Activated CD4-positive, alpha-beta memory T cell treated with anti-CD3 and anti-CD28 coated beads, Interleukin-2, amount 10 ng/mL, durations not matched to agents 7 days and 5 days (primary cell): ENCODE measurements at regions not wholly inside any gene's neighbourhood (a gene's known extent, or its start where the extent isn't known, plus 50 kb on each side); places are given as distances from the start of the nearest gene placed in this dataset.
"Not testable (repeated sequence)": the region's sequence is repeated elsewhere in the genome, so short reads cannot be mapped to it uniquely, and the experiment has no call there.

Source experiments
- CTCF ChIA-PET: fragments of 350-600 bp; sonication (Branson Sonifier 250); formaldehyde crosslinking; loops from one replicate; lab custom pipeline; 2021; ENCODE audit warnings: antibody characterized with exemption, inconsistent platforms; lab: Charles Lee
- POLR2A ChIA-PET: fragments of 350-600 bp; sonication (Branson Sonifier 250); formaldehyde crosslinking; loops from one replicate; lab custom pipeline; 2021; ENCODE audit warnings: antibody characterized with exemption; lab: Charles Lee
- DNase-seq: peaks from one replicate; pipeline ENCODE4 v3.0.0-alpha.2; 2020
- H3K27ac Mint-ChIP-seq: one replicate; pipeline ENCODE4 v1.8.0; 2021; ENCODE audit warnings: mild to moderate bottlenecking, mixed read lengths
- H3K27me3 Mint-ChIP-seq: one replicate; pipeline ENCODE4 v1.8.0; 2021; ENCODE audit warnings: mixed read lengths
- H3K36me3 Mint-ChIP-seq: one replicate; pipeline ENCODE4 v1.8.0; 2021; ENCODE audit warnings: low read depth, mixed read lengths
- H3K4me1 Mint-ChIP-seq: one replicate; pipeline ENCODE4 v1.8.0; 2021; ENCODE audit warnings: mixed read lengths
- H3K4me3 Mint-ChIP-seq: one replicate; pipeline ENCODE4 v1.8.0; 2021; ENCODE audit warnings: mild to moderate bottlenecking, mixed read lengths
- H3K9me3 Mint-ChIP-seq: one replicate; pipeline ENCODE4 v1.8.0; 2021; ENCODE audit warnings: mixed read lengths

DNA sequence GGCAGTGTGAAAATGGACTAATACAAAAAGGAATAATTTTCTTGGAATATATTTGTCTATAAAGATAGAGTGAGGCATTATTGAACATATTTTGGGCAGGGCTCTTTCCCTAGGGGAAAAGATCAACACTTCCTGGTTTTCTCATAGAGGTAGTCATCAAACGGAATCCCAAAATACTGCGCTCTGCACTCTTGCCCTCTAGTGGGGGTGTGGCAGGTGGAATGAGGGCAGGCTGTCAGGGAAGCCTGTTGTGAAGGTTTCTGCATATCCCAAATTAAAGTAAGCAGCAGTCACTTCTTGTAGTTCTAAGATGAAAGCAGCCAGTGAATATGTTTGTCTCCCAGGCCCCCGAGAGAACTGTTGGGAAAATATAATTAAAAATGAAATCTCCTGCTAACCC is 666.8 kb upstream of the TMEM132C start:
- Mint-ChIP-seq H3K4me1 (no peaks in the 10 kb centered on the region), H3K27me3 (no peaks in the 10 kb centered on the region), H3K27ac (no peak overlapping the region), H3K9me3 (no peaks in the 10 kb centered on the region), H3K36me3 (no peaks in the 10 kb centered on the region), H3K4me3 (no peak overlapping the region)
- ChIA-PET CTCF (no interaction called here), POLR2A (no interaction called here)
- DNase-seq = no peak

DNA sequence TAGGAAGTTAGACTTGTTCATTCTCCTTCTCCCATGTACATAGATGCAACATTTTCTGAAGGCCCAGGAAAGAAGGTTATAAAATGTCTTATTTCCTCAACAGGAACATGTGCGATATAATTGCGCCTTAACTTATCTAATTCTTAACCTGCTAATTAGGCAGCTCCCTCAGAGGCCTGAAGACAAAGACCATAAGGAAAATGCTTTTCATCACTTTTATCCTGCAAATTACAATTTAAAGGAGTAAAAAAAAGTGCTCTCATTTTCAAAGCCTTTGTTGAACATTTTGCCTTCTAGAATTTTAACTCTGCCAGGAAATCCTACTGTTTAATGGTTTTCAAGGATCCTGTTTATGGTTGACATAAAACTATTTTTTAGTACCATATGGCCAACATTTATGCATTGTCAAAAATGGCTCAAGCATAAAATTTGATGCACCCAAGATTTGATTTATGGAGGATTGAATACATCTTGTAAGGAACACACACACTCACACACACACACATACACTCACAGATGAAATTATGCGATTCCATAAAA is 660.4 kb upstream of the TMEM132C start:
- Mint-ChIP-seq H3K4me1 (no peaks in the 10 kb centered on the region), H3K36me3 (no peaks in the 10 kb centered on the region), H3K9me3 (peaks cover 3% of the 10 kb centered on the region), H3K27me3 (no peaks in the 10 kb centered on the region), H3K4me3 (no peak overlapping the region), H3K27ac (no peak overlapping the region)
- ChIA-PET CTCF (no interaction called here), POLR2A (no interaction called here)
- no peak for DNase-seq

DNA sequence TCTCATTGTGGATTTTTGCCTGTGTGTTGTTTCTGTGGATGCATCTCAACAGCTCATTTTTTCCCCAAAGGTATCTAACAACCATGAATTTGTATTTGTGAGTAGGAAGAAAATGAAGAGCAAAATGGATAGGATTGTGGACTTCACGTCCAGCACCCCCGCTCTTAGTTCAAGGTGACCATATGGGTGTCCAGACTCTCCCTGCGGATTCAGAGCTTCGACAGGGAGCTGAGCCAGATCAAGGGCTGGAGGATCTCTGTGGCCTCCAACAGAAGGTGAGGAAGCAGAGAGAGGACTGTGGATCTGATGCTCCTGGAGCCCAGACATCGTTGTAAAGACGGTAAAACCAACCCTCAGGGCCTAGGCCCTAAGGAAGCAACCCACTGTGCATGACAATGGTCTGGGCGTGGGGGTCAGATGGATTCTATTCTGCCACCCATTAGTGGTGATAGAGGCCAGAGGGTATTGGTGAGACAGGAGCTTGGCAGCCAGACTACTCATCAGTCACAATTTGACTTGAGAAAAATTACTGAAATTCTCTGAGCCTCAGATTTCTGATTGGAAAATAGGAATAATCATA is 659.7 kb upstream of the TMEM132C start:
- H3K36me3 Mint-ChIP-seq = no peaks in the 10 kb centered on the region
- ChIA-PET CTCF (no interaction called here), POLR2A (no interaction called here)
- no peak overlapping the region for H3K27ac Mint-ChIP-seq
- no peaks in the 10 kb centered on the region for H3K27me3 Mint-ChIP-seq
- H3K9me3 Mint-ChIP-seq = peaks cover 3% of the 10 kb centered on the region
- H3K4me3 Mint-ChIP-seq = no peak overlapping the region
- DNase-seq = no peak
- H3K4me1 Mint-ChIP-seq = no peaks in the 10 kb centered on the region

DNA sequence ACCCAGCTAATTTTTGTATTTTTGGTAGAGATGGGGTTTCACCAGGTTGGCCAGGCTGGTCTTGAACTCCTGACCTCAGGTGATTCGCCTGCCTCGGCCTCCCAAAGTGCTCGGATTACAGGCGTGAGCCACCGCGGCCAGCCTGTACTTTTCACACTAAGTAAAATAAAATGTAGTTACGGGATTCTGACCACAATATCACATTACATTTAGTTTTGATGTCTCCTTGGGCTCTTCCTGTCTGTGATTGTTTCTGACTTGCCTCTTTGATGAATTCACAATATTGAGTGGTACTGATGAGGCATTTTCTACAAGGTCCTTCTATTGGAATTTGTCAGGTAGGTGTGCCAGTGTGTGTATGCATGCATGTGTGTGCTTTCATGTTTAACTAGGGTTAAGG is 658.6 kb upstream of the TMEM132C start:
- H3K36me3 Mint-ChIP-seq, DNase-seq: not testable (repeated sequence)

DNA sequence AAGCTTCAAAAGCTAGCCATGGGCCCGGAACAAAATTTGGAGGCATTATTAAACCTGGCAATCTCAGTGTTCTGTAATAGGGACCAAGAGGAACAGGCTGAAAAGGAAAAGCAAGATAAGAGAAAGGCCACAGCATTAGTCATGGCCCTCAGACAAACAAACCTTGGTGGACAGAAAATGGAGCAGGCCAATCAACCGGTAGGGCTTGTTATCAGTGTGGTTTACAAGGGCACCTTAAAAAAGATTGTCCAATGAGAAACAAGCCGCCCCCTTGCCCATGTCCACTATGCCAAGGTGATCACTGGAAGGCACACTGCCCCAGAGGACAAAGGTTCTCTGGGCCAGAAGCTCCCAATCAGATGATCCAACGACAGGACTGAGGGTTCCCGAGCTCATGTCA is 653.9 kb upstream of the TMEM132C start:
- CTCF ChIA-PET = no interaction called here
- POLR2A ChIA-PET = no interaction called here
- Mint-ChIP-seq H3K4me1 (no peaks in the 10 kb centered on the region), H3K9me3 (peaks cover 6% of the 10 kb centered on the region), H3K27me3 (no peaks in the 10 kb centered on the region), H3K36me3 (no peaks in the 10 kb centered on the region), H3K27ac (no peak overlapping the region), H3K4me3 (no peak overlapping the region)
- DNase-seq = no peak

More for the DNA sequence above, 658.6 kb upstream of the TMEM132C start:
- POLR2A ChIA-PET, H3K4me1 Mint-ChIP-seq, H3K9me3 Mint-ChIP-seq, H3K27ac Mint-ChIP-seq, H3K4me3 Mint-ChIP-seq, H3K27me3 Mint-ChIP-seq: not testable (repeated sequence)
- CTCF ChIA-PET = interaction anchor here (0.9 kb wide), 1 partner anchor 14 kb away, joined by 3 read pairs; no protein-coding TSS in a partner anchor

DNA sequence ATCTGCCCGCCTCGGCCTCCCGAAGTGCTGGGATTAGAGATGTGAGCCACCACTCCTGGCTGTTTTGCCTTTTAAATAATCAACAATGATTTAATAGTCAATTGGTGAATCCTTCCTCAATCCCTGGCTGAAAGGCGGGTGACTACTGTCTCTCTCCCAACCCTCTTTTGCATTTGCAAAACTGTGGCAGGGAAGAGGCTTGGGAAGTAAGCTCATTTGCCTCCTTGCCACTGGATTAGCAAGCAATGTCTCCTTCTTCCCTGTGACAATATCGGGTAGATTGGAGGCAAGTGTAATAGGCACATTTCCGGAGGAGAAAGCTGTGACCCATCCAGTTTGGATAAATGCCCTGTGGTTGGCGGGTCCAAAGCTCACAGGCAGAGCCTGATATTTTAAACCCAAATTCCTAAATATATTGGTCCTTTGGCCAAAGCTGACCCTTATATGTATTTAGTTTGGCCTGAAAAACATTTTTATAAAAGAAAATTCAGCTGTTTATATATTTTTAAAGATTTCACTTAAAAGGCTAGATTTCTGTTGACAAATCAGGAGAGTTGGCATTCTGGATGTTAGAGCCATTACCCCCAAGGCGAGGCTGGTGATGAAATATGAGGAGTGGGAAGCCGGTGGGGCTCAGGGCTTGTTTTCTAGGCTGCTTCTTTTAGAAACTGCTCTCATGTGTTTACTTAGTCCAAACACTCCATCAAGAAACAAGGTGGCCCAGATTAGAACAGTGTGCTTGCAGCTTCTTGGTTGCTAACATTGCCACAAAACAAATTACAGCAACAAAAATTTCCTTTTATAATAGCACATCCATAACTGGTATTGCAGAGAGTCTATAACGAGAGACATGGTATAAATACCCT is 646.9 kb upstream of the TMEM132C start:
- Mint-ChIP-seq H3K36me3 (no peaks in the 10 kb centered on the region), H3K27ac (no peak overlapping the region), H3K4me3 (no peak overlapping the region), H3K27me3 (no peaks in the 10 kb centered on the region), H3K9me3 (peaks cover 10% of the 10 kb centered on the region), H3K4me1 (no peaks in the 10 kb centered on the region)
- ChIA-PET POLR2A (no interaction called here), CTCF (no interaction called here)
- DNase-seq = no peak

DNA sequence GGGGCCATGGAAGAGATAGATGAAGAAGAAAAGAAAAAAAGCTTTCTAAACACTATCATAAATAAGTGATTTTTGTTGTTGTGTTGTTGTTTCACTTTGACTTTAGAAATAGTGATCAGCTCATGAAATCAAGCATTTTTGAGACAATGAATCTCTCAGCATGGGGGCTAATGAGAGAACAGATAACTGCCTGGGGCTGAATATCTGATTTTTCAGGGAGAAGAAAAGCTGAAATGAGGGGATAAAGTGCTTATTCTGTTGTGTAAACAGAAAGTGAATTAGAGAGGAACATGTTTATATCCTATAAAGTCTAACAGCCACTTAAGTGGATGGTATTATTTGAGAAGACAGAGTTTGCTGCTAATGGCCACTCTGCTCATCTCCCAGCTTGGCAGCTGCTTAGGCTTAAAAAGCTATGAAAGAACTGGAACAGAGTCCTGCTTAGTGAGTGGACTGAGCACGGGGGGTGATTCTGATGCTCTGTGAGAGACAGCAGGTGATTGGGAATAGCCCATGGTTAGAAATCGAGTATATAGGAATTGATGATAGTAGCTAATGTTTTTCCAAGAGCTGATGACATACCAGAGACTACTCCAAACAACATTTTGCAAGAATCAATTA is 646.1 kb upstream of the TMEM132C start:
- ChIA-PET POLR2A (no interaction called here), CTCF (no interaction called here)
- Mint-ChIP-seq H3K27me3 (no peaks in the 10 kb centered on the region), H3K4me1 (no peaks in the 10 kb centered on the region), H3K4me3 (no peak overlapping the region), H3K9me3 (peaks cover 10% of the 10 kb centered on the region), H3K27ac (no peak overlapping the region), H3K36me3 (no peaks in the 10 kb centered on the region)
- DNase-seq = no peak

DNA sequence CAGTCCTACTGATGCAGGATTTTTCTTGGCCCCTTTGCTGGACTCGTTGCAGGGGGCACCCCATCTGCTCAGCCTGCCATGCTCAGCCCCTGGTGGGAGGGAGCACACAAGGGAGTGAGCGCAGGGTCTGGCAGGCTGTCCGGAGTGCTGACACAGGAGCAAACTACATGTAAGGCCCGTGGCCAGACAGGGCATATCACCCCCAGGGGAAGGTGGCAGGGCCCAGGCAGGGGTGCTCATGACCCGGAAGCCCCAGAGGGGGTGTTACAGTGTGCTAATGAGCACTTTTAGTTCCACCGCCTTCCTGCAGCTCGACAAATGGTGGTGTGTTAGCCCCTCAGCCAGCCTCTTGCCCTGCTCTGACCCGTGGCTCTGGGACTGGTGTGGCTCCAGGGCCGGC is 645.6 kb upstream of the TMEM132C start:
- peaks cover 10% of the 10 kb centered on the region for H3K9me3 Mint-ChIP-seq

DNA sequence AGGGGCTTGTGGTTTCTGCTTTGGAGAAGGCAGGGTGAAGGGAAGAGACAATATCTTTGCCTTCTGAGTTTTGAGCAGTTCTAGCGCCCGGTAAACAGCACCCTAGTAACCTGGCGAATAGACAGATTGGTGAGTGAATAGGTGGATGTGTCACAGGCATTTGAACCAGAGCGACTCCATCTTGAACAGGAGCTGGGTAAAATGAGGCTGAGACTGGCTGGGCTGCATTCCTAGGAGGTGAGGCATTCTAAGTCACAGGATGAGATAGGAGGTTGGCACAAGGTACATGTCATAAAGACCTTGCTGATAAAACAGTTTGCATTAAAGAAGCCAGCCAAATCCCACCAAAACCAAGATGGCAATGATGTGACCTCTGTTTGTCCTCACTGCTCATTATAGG is 643.6 kb upstream of the TMEM132C start:
- Mint-ChIP-seq H3K36me3 (no peaks in the 10 kb centered on the region), H3K4me3 (no peak overlapping the region), H3K27ac (no peak overlapping the region), H3K4me1 (no peaks in the 10 kb centered on the region), H3K9me3 (peaks cover 6% of the 10 kb centered on the region), H3K27me3 (no peaks in the 10 kb centered on the region)
- no peak for DNase-seq
- ChIA-PET POLR2A (no interaction called here), CTCF (no interaction called here)

More for the DNA sequence above, 645.6 kb upstream of the TMEM132C start:
- no peaks in the 10 kb centered on the region for H3K36me3 Mint-ChIP-seq
- no peaks in the 10 kb centered on the region for H3K4me1 Mint-ChIP-seq
- POLR2A ChIA-PET = no interaction called here
- no peak for DNase-seq
- no peak overlapping the region for H3K4me3 Mint-ChIP-seq
- no peaks in the 10 kb centered on the region for H3K27me3 Mint-ChIP-seq
- H3K27ac Mint-ChIP-seq = no peak overlapping the region
- CTCF ChIA-PET = no interaction called here

DNA sequence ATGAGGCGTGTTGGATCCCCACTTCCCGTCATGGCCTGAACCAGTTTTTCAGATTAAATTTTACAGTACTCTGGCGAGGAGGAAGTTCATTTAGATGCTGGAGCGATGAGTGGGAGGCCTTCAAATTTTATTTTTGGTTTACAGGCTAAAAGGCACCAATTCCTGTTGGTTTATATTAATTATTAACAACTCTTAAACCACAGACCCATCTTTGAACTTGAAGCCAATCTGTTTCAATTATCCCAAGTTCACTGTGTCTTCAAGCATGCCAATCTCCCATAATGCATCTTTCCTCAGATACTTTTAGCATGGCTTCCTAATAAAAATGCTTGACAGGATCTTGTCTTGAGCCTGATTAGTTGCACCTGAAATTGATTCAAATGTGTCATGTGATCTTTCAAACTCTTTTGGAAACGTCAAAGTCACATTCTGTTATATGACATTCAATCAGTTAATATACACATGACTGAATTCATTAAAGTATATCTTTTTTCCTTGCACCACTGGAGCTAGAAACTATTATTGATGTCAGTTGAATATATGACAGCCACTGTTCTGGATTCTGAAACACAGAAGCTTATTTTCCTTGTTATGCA is 641.7 kb upstream of the TMEM132C start:
- no peaks in the 10 kb centered on the region for H3K4me1 Mint-ChIP-seq
- no peak overlapping the region for H3K27ac Mint-ChIP-seq
- CTCF ChIA-PET = no interaction called here
- DNase-seq = no peak
- POLR2A ChIA-PET = no interaction called here
- H3K9me3 Mint-ChIP-seq = peaks cover 6% of the 10 kb centered on the region
- H3K4me3 Mint-ChIP-seq = no peak overlapping the region
- no peaks in the 10 kb centered on the region for H3K36me3 Mint-ChIP-seq
- H3K27me3 Mint-ChIP-seq = no peaks in the 10 kb centered on the region

DNA sequence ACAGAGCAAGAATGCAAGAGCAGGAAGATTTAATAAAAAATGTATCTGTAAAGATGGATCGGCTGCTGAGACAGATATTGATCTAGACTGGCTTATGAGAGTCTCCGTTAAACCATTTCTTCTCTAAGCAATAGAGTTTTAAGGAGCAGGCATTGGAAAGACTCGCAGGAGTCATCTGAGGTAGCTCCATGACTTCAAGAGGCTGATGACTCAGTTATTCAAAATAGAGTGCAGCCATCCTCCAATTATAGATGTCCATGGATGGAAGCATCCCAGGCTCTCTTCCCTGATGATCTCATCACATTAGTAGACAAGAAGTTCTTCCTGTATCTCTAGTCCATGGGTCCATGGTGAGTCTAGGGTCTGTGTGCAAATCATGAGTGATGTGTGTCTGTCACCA is 638.3 kb upstream of the TMEM132C start:
- CTCF ChIA-PET = no interaction called here
- H3K4me3 Mint-ChIP-seq = no peak overlapping the region
- POLR2A ChIA-PET = no interaction called here

DNA sequence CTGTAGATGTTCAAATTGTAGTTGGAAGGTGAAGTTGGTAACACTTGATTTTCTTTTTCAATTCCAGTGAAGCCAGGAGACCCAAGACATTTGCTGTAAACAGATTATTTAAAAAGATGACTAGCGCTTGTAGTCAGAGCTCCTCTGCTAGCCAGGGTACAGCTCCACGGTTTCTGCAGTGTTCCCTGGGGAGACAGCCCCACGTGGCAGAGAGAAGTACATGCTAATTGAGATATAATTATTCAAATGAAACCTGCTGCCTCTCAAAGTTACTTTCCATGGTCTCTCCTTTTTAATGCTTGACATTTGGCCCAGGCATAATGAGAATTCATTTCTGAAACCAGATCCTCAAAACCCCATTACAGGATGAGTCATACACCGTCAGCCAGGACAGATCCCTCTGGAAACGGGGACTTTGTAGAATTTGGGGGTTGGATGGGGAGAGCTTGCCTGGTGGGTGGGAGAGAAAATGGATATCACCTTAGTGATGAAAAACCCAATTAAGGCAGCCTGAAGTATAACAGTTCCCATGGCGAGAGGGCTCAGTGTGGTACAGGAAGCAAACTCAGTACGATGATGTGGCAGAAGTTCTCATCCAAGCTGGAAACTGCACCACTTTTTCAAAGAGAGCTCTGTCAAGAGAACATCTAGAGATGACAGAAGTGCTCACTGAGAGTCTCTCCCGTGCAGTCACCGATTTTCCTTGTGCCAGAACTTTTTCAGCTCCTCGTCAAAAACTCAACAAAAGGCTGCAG is 637.7 kb upstream of the TMEM132C start:
- H3K9me3 Mint-ChIP-seq = no peaks in the 10 kb centered on the region
- CTCF ChIA-PET = no interaction called here
- no peak overlapping the region for H3K27ac Mint-ChIP-seq
- POLR2A ChIA-PET = no interaction called here
- no peak for DNase-seq
- H3K4me3 Mint-ChIP-seq = no peak overlapping the region
- H3K4me1 Mint-ChIP-seq = no peaks in the 10 kb centered on the region
- no peaks in the 10 kb centered on the region for H3K27me3 Mint-ChIP-seq
- H3K36me3 Mint-ChIP-seq = no peaks in the 10 kb centered on the region

More for the DNA sequence above, 638.3 kb upstream of the TMEM132C start:
- Mint-ChIP-seq H3K9me3 (no peaks in the 10 kb centered on the region), H3K27ac (no peak overlapping the region), H3K4me1 (no peaks in the 10 kb centered on the region), H3K27me3 (no peaks in the 10 kb centered on the region), H3K36me3 (no peaks in the 10 kb centered on the region)
- DNase-seq = no peak
